ENCODE measurements at regions not wholly inside any gene's neighbourhood (a gene's known extent, or its start where the extent isn't known, plus 50 kb on each side); places are given as distances from the start of the nearest gene placed in this dataset.

DNA sequence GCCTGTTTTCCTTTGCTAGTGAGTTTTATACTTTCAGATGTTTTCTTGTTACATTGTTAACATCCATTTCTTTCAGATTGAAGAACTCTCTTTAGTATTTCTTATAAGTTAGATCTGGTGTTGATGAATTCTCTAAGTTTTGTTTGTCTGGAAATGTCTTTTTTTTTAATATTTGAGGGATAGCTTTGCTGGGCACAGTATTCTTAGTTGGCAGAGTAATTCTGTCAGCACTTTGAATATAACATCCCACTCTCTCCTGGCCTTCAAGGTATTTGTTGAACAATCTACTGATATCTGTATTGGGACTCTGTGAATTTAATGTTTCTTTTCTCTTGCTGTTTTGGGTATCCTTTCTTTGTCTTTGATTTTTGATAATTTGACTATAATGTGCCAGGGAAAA lies 79.4 kb upstream of the UST start:
- no peaks in the 10 kb centered on the region for H3K36me3 ChIP-seq (ENCODE audit: insufficient read depth, low read length)
- TF ChIP-seq, protein P1, sequence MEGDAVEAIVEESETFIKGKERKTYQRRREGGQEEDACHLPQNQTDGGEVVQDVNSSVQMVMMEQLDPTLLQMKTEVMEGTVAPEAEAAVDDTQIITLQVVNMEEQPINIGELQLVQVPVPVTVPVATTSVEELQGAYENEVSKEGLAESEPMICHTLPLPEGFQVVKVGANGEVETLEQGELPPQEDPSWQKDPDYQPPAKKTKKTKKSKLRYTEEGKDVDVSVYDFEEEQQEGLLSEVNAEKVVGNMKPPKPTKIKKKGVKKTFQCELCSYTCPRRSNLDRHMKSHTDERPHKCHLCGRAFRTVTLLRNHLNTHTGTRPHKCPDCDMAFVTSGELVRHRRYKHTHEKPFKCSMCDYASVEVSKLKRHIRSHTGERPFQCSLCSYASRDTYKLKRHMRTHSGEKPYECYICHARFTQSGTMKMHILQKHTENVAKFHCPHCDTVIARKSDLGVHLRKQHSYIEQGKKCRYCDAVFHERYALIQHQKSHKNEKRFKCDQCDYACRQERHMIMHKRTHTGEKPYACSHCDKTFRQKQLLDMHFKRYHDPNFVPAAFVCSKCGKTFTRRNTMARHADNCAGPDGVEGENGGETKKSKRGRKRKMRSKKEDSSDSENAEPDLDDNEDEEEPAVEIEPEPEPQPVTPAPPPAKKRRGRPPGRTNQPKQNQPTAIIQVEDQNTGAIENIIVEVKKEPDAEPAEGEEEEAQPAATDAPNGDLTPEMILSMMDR (IDR thresholded peaks at IDR 0.05; ENCODE audit: borderline replicate concordance, extremely low read depth, low read length, poor library complexity, severe bottlenecking), result no peak
- TF ChIP-seq EZH2 (IDR thresholded peaks at IDR 0.05; ENCODE audit: borderline replicate concordance, low read depth, low read length, severe bottlenecking), result no peak
- no peak overlapping the region for H2AFZ ChIP-seq (ENCODE audit: low read depth, low read length)
- no peak overlapping the region for H3K4me2 ChIP-seq (ENCODE audit: insufficient read depth, low read length)
- ATAC-seq (ENCODE audit: insufficient read depth, low read depth) (no peak), DNase-seq (no peak)
- no peak overlapping the region for H3K4me3 ChIP-seq (ENCODE audit: low read depth in 1 of 2, low read length in 2 of 2)
- no peaks in the 10 kb centered on the region for H3K79me2 ChIP-seq (ENCODE audit: insufficient read depth, low read length)
- H3K27me3 ChIP-seq (ENCODE audit: insufficient read depth, low read length, poor library complexity), result no peaks in the 10 kb centered on the region
- no peak overlapping the region for H3K9ac ChIP-seq (ENCODE audit: low read depth, low read length)
- H3K27ac ChIP-seq (ENCODE audit: low read length), result no peak overlapping the region
- H4K20me1 ChIP-seq (ENCODE audit: insufficient read depth, low read length), result no peaks in the 10 kb centered on the region
- peaks cover 26% of the 10 kb centered on the region for H3K9me3 ChIP-seq (ENCODE audit: insufficient read depth, low read length, severe bottlenecking)
- no peaks in the 10 kb centered on the region for H3K4me1 ChIP-seq (ENCODE audit: insufficient read depth, low read length)

DNA sequence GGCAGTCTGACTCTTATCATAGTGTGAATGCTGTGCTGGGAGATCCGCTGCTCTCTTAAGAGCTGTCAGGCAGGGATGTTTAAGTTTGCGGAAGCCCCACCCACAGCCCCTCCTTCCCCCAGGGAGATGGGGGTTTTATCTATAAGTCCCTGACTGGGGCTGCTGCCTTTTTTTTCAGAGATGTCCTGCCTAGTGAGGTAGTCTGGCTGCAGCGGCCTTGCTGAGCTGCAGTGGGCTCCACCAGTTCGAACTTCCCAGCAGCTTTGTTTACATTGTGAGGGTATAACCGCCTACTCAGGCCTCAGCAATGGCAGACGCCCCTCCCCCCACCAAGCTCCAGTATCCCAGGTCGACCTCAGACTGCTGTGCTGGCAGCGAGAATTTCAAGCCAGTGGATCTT lies 75.7 kb upstream of the UST start:
- no peaks in the 10 kb centered on the region for H3K79me2 ChIP-seq (ENCODE audit: insufficient read depth, low read length)
- H2AFZ ChIP-seq (ENCODE audit: low read depth, low read length), result no peak overlapping the region
- H3K36me3 ChIP-seq (ENCODE audit: insufficient read depth, low read length), result no peaks in the 10 kb centered on the region
- H3K4me1 ChIP-seq (ENCODE audit: insufficient read depth, low read length), result no peaks in the 10 kb centered on the region
- TF ChIP-seq, protein P1 (IDR thresholded peaks at IDR 0.05; ENCODE audit: borderline replicate concordance, extremely low read depth, low read length, poor library complexity, severe bottlenecking), result no peak
- no peak for TF ChIP-seq EZH2 (IDR thresholded peaks at IDR 0.05; ENCODE audit: borderline replicate concordance, low read depth, low read length, severe bottlenecking)
- no peak overlapping the region for H3K27ac ChIP-seq (ENCODE audit: low read length)
- ATAC-seq (ENCODE audit: insufficient read depth, low read depth), result no peak
- H3K27me3 ChIP-seq (ENCODE audit: insufficient read depth, low read length, poor library complexity), result no peaks in the 10 kb centered on the region
- H3K9me3 ChIP-seq (ENCODE audit: insufficient read depth, low read length, severe bottlenecking), result peaks cover 32% of the 10 kb centered on the region
- DNase-seq, result no peak
- no peak overlapping the region for H3K4me2 ChIP-seq (ENCODE audit: insufficient read depth, low read length)
- H3K4me3 ChIP-seq (ENCODE audit: low read depth in 1 of 2, low read length in 2 of 2), result no peak overlapping the region
- no peak overlapping the region for H3K9ac ChIP-seq (ENCODE audit: low read depth, low read length)
- no peaks in the 10 kb centered on the region for H4K20me1 ChIP-seq (ENCODE audit: insufficient read depth, low read length)

DNA sequence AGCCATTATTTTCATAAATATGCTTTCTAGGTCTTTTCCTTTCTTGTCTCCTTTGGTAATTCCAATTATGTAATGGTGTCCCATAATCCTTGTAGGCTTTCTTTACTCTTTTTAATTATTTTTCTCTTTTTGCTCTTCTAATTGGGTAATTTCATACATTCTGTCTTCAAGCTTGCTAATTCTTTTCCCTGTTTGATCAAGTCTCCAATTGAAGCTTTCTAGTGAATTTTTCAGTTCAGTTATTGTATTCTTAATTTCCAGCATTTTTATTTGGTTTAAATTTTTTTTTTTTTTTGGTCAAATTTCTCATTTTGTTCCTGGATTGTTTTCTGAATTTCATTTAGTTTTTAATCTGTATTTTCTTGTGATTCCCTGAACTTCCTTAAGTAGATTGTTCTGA lies 74.9 kb upstream of the UST start:
- Histone ChIP-seq H3K79me2 (ENCODE audit: insufficient read depth, low read length) (no peaks in the 10 kb centered on the region), H3K36me3 (ENCODE audit: insufficient read depth, low read length) (no peaks in the 10 kb centered on the region), H3K9ac (ENCODE audit: low read depth, low read length) (no peak overlapping the region), H3K27ac (ENCODE audit: low read length) (no peak overlapping the region), H3K4me1 (ENCODE audit: insufficient read depth, low read length) (no peaks in the 10 kb centered on the region), H3K4me3 (ENCODE audit: low read depth in 1 of 2, low read length in 2 of 2) (no peak overlapping the region), H3K27me3 (ENCODE audit: insufficient read depth, low read length, poor library complexity) (no peaks in the 10 kb centered on the region), H3K9me3 (ENCODE audit: insufficient read depth, low read length, severe bottlenecking) (peaks cover 29% of the 10 kb centered on the region), H3K4me2 (ENCODE audit: insufficient read depth, low read length) (no peak overlapping the region), H2AFZ (ENCODE audit: low read depth, low read length) (no peak overlapping the region), H4K20me1 (ENCODE audit: insufficient read depth, low read length) (no peaks in the 10 kb centered on the region)
- ATAC-seq (ENCODE audit: insufficient read depth, low read depth) (no peak), DNase-seq (no peak)
- TF ChIP-seq EZH2 (IDR thresholded peaks at IDR 0.05; ENCODE audit: borderline replicate concordance, low read depth, low read length, severe bottlenecking), result no peak
- TF ChIP-seq, protein P1 (IDR thresholded peaks at IDR 0.05; ENCODE audit: borderline replicate concordance, extremely low read depth, low read length, poor library complexity, severe bottlenecking), result no peak

DNA sequence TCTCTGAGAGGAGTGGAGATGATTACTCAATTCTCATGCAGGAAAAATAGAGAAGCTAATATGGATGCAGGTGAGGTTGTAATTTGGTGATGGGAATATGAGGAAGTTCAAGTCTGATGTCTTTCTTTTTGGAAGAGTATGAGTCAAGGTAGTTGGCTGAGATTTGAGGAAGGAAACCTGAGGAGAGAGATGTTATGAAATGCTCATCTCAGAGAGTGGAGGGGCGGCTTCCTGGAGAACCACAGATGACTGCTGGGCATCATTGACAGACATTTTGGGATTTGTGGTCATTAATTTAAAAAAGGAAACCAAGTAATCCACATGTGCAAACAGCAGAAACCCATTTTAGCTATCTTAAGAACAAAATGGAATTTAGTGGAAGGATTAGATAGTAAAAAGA lies 72.5 kb upstream of the UST start:
- no peak overlapping the region for H2AFZ ChIP-seq (ENCODE audit: low read depth, low read length)
- ATAC-seq (ENCODE audit: insufficient read depth, low read depth) (no peak), DNase-seq (no peak)
- H3K4me2 ChIP-seq (ENCODE audit: insufficient read depth, low read length), result no peak overlapping the region
- H3K36me3 ChIP-seq (ENCODE audit: insufficient read depth, low read length), result no peaks in the 10 kb centered on the region
- no peaks in the 10 kb centered on the region for H3K79me2 ChIP-seq (ENCODE audit: insufficient read depth, low read length)
- H3K27me3 ChIP-seq (ENCODE audit: insufficient read depth, low read length, poor library complexity), result no peaks in the 10 kb centered on the region
- H4K20me1 ChIP-seq (ENCODE audit: insufficient read depth, low read length), result no peaks in the 10 kb centered on the region
- no peak overlapping the region for H3K9ac ChIP-seq (ENCODE audit: low read depth, low read length)
- H3K9me3 ChIP-seq (ENCODE audit: insufficient read depth, low read length, severe bottlenecking), result peaks cover 17% of the 10 kb centered on the region
- H3K27ac ChIP-seq (ENCODE audit: low read length), result no peak overlapping the region
- H3K4me1 ChIP-seq (ENCODE audit: insufficient read depth, low read length), result no peaks in the 10 kb centered on the region
- no peak overlapping the region for H3K4me3 ChIP-seq (ENCODE audit: low read depth in 1 of 2, low read length in 2 of 2)
- no peak for TF ChIP-seq EZH2 (IDR thresholded peaks at IDR 0.05; ENCODE audit: borderline replicate concordance, low read depth, low read length, severe bottlenecking)
- TF ChIP-seq, protein P1 (IDR thresholded peaks at IDR 0.05; ENCODE audit: borderline replicate concordance, extremely low read depth, low read length, poor library complexity, severe bottlenecking), result no peak
